Neural cell (in vitro differentiated cells): ENCODE measurements at regions not wholly inside any gene's neighbourhood (a gene's known extent, or its start where the extent isn't known, plus 50 kb on each side); places are given as distances from the start of the nearest gene placed in this dataset.

Source experiments
- H2AFZ ChIP-seq: fragments of 200-600, 300-800 bp; sonication (generic), shearing (Covaris generic); 2 replicates; pipeline ENCODE4 v1.6.0; 2014; ENCODE audit warnings: low read depth, mild to moderate bottlenecking, antibody characterized with exemption, low read length, moderate library complexity
- H3F3A ChIP-seq: fragments of 200-600 bp; shearing (Covaris generic); 2 replicates; pipeline ENCODE4 v1.6.1; 2016; ENCODE audit warnings: mild to moderate bottlenecking, moderate library complexity, mixed read lengths, antibody characterized with exemption, low read length; ENCODE audit not compliant: insufficient read depth, poor library complexity, severe bottlenecking
- H3K27ac ChIP-seq: fragments of 200-600, 300-800 bp; sonication (generic), shearing (Covaris generic); 2 replicates; pipeline ENCODE4 v1.5.1; 2014; ENCODE audit warnings: mild to moderate bottlenecking, low read length, moderate library complexity
- H3K27me3 ChIP-seq: fragments of 300-800, 200-600 bp; sonication (generic), shearing (Covaris generic); 2 replicates; pipeline ENCODE4 v1.6.0; 2014; ENCODE audit warnings: mild to moderate bottlenecking, low read depth, low read length, moderate library complexity; ENCODE audit not compliant: insufficient read depth
- H3K36me3 ChIP-seq: fragments of 300-800, 200-600 bp; sonication (generic), shearing (Covaris generic); 2 replicates; pipeline ENCODE4 v1.5.1; 2014; ENCODE audit warnings: mild to moderate bottlenecking, antibody characterized with exemption, low read length, moderate library complexity; ENCODE audit not compliant: insufficient read depth
- H3K4me2 ChIP-seq: fragments of 300-800, 200-600 bp; sonication (generic), shearing (Covaris generic); 2 replicates; pipeline ENCODE4 v1.6.0; 2014; ENCODE audit warnings: mild to moderate bottlenecking, low read length
- H3K4me3 ChIP-seq: fragments of 300-800, 200-600 bp; sonication (generic), shearing (Covaris generic); 2 replicates; pipeline ENCODE4 v1.5.1; 2014; ENCODE audit warnings: mild to moderate bottlenecking, low read length, moderate library complexity
- H3K79me2 ChIP-seq: fragments of 200-600 bp; shearing (Covaris generic); replicated peaks from 2 replicates; pipeline ENCODE4 v1.6.0; 2014; ENCODE audit warnings: mild to moderate bottlenecking, low read length, moderate library complexity; ENCODE audit not compliant: insufficient read depth
- H3K9ac ChIP-seq: fragments of 300-800, 200-600 bp; sonication (generic), shearing (Covaris generic); 2 replicates; pipeline ENCODE4 v1.6.1; 2016; ENCODE audit warnings: mild to moderate bottlenecking, low read length, mixed read lengths
- H3K9me2 ChIP-seq: fragments of 200-600 bp; shearing (Covaris generic); 2 replicates; pipeline ENCODE4 v1.6.1; 2016; ENCODE audit warnings: mild to moderate bottlenecking, low read length, mixed read lengths; ENCODE audit not compliant: insufficient read depth
- H3K9me3 ChIP-seq: fragments of 200-600, 300-800 bp; sonication (generic), shearing (Covaris generic); 2 replicates; pipeline ENCODE4 v1.6.1; 2016; ENCODE audit warnings: mild to moderate bottlenecking, mixed run types, low read length, moderate library complexity, mixed read lengths
- H4K20me1 ChIP-seq: fragments of 200-600 bp; shearing (Covaris generic); 2 replicates; pipeline ENCODE4 v1.6.1; 2016; ENCODE audit warnings: mild to moderate bottlenecking, mixed run types; ENCODE audit not compliant: insufficient read depth
- CTCF ChIP-seq: fragments of 450-650 bp; IDR thresholded peaks from 2 replicates; pipeline ENCODE4 v1.5.1; 2014; ENCODE audit warnings: antibody characterized with exemption, mild to moderate bottlenecking, moderate library complexity; ENCODE audit not compliant: poor library complexity, severe bottlenecking
- EP300 ChIP-seq: fragments of 450-650 bp; conservative IDR thresholded peaks from 2 replicates; pipeline ENCODE4 v1.6.1; 2014; ENCODE audit warnings: antibody characterized with exemption, mild to moderate bottlenecking, moderate library complexity; ENCODE audit not compliant: poor library complexity, severe bottlenecking
- EZH2 ChIP-seq: fragments of 200-600, 300-800 bp; shearing (Covaris generic), sonication (generic); IDR thresholded peaks from 2 replicates; pipeline ENCODE4 v1.6.1; 2014; ENCODE audit warnings: antibody characterized with exemption, low read length, borderline replicate concordance, mild to moderate bottlenecking; ENCODE audit not compliant: insufficient read depth, poor library complexity, severe bottlenecking
- MXI1 ChIP-seq: fragments of 450-650 bp; conservative IDR thresholded peaks from 2 replicates; pipeline ENCODE4 v1.6.1; 2014; ENCODE audit warnings: antibody characterized with exemption, mild to moderate bottlenecking; ENCODE audit not compliant: poor library complexity, severe bottlenecking
- POLR2AphosphoS5 ChIP-seq: IDR thresholded peaks from 2 replicates; pipeline ENCODE4 v1.6.1; 2012
- RAD21 ChIP-seq: fragments of 450-650 bp; conservative IDR thresholded peaks from 2 replicates; pipeline ENCODE4 v1.6.1; 2014; ENCODE audit warnings: antibody characterized with exemption, mild to moderate bottlenecking, moderate library complexity
- REST ChIP-seq: IDR thresholded peaks from 2 replicates; pipeline ENCODE4 v1.6.1; 2012; ENCODE audit warnings: borderline replicate concordance
- SMC3 ChIP-seq: fragments of 450-650 bp; conservative IDR thresholded peaks from 2 replicates; pipeline ENCODE4 v1.6.1; 2014; ENCODE audit warnings: antibody characterized with exemption, mild to moderate bottlenecking, moderate library complexity; ENCODE audit not compliant: poor library complexity
- TAF1 ChIP-seq: IDR thresholded peaks from 2 replicates; pipeline ENCODE4 v1.6.1; 2012; ENCODE audit warnings: low read depth

GRCh38 chr10:80759693-80760092 is 222.0 kb downstream of the SH2D4B start:
- no peaks in the 10 kb centered on the region for H3F3A ChIP-seq
- TF ChIP-seq EP300 (no peak), POLR2AphosphoS5 (no peak), RAD21 (no peak), MXI1 (no peak), EZH2 (no peak), CTCF (no peak), TAF1 (no peak), SMC3 (no peak), REST (no peak)
- H3K9ac ChIP-seq = no peak overlapping the region
- no peaks in the 10 kb centered on the region for H3K9me2 ChIP-seq
- H4K20me1 ChIP-seq = no peaks in the 10 kb centered on the region
- no peaks in the 10 kb centered on the region for H3K9me3 ChIP-seq
- no peak overlapping the region for H2AFZ ChIP-seq
- H3K4me2 ChIP-seq = no peak overlapping the region
- no peak overlapping the region for H3K27ac ChIP-seq
- no peaks in the 10 kb centered on the region for H3K27me3 ChIP-seq
- no peak overlapping the region for H3K4me3 ChIP-seq
- H3K79me2 ChIP-seq = no peaks in the 10 kb centered on the region
- no peaks in the 10 kb centered on the region for H3K36me3 ChIP-seq

DNA sequence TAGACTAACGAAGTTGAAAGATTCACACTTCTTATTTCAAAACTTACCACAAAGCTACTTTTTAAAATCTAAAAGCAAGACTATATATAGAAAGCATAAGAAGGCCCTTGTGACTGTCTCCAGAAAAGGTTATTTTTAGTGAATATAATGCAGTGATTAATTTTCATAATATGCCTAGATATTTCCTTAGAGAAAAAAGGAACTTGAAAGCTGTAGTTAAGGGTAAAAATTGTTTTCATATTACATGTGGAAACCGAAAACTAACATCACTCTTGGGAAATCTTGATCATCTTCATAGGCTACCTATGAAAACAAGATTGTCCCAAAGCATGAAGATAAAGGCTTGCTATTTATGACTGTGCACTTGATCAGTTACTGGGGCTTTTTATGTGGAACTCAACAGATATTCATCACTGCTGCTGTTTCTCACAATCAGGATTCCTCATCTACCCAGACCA is 223.2 kb downstream of the SH2D4B start:
- Histone ChIP-seq H3K27ac (no peak overlapping the region), H3K27me3 (no peaks in the 10 kb centered on the region), H2AFZ (no peak overlapping the region), H3K9ac (no peak overlapping the region), H3F3A (no peaks in the 10 kb centered on the region), H4K20me1 (no peaks in the 10 kb centered on the region), H3K36me3 (no peaks in the 10 kb centered on the region), H3K4me3 (no peak overlapping the region), H3K9me3 (no peaks in the 10 kb centered on the region), H3K79me2 (no peaks in the 10 kb centered on the region), H3K4me2 (no peak overlapping the region), H3K9me2 (no peaks in the 10 kb centered on the region)
- TF ChIP-seq TAF1 (no peak), CTCF (no peak), EP300 (no peak), EZH2 (no peak), SMC3 (no peak), REST (no peak), MXI1 (no peak)
